ENCODE measurements at regions not wholly inside any gene's neighbourhood (a gene's known extent, or its start where the extent isn't known, plus 50 kb on each side); places are given as distances from the start of the nearest gene placed in this dataset.
"Not testable (repeated sequence)": the region's sequence is repeated elsewhere in the genome, so short reads cannot be mapped to it uniquely, and the experiment has no call there.

DNA sequence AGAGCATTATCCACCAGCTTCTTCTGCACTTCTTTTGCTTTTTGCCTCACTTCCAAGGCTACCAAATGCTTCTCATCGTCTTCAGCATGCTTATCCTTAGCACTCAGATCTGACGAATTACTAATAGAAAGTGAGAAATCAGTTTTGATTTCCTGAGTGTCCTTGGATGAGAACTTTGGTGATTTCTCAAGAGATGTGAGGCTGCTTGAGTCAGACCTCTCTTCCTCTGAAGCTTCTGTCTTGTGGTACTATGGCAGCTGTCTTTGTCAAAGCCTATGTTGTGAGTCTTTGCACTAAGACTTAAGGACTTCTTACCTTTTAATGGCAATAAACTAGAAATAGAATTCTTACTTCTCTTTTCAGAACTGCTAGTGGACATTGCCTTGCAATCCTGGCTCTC, 169.9 kb downstream of the CPE start:
- no peak for FAIRE-seq
- no peak for DNase-seq (ENCODE audit: low spot score)

DNA sequence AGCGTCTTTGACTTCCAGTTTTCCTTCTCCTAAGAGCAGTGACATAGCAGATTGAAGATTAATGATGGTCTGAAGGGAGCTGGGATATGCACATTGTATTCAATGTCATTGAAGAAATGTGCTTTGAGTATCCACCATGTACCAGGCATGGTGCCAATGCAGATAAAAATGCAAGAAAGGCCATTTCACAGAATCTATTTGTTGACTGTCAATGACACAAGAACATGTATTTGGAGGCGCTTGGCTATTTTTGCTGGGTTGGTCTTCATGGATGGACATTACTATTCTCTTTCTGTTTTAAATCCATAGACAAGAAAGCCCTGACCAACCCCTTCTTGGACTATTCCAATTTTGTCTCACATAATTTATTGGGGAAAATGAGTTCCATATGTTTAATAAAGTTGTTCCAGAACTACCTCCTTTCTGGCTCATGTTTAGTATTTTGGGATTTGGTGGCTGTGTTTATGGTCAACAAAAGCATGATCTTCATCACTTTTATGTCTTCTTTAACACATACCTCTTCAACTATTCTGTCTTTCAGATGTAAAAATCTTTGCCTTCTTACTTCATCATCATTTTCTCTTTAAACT, 174.5 kb downstream of the CPE start:
- FAIRE-seq (no peak), DNase-seq (ENCODE audit: low spot score) (no peak)

DNA sequence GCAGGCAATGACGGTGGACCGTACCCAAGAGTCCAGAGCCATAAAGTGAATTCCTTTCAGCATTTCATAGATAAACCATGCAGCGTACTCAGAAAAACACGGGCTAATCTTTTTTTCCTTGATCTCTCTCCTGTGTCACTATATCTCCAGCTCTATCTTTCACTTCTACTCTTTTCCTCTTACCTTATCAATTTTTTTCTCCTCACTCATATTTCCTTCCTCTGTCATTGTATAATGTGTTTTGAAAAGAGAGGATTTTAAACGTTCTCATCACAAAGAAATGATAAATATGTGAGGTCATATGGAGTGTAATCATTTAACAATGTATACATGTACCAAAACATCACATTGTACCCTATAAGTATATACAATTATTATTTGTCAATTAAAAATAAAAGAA, 176.5 kb downstream of the CPE start:
- no peak for FAIRE-seq
- DNase-seq (ENCODE audit: low spot score), result no peak

DNA sequence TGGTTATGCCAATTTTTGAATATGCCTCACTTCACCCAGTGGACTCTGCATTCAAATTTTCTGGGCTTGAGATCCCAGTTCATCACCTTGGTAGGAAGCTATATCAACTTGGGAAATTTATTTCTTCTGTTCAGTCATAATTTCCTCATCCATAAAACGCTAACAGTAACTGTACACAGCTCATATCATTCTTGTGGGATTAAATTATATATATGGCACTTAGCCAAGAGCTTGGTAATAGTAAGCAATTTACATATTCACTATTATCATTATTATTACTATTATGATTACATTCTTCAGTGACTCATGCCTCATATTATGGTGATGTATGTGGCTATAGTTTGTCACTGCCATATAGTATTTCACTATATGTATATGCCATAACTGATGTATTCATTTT, 177.6 kb downstream of the CPE start:
- no peak for FAIRE-seq
- no peak for DNase-seq (ENCODE audit: low spot score)

DNA sequence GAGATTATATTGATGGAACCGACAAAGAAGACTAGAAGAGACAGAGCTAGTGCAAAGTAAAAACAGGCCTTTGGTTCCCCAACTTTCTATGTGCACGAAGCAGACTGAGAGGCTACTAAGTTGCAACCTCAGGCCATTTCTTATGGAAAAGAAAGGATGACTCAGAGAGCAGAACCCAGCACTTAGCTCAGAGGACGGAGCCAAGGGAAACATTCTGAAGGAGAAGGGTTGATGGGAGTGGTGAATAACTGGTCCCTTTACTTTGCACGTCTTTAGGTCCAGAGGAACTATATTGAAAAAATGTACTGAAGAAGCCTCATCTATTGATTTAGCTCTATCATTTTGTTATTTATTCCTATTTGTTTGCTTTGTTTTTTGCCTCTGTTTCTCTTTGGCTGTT, 182.1 kb downstream of the CPE start:
- FAIRE-seq, result no peak

DNA sequence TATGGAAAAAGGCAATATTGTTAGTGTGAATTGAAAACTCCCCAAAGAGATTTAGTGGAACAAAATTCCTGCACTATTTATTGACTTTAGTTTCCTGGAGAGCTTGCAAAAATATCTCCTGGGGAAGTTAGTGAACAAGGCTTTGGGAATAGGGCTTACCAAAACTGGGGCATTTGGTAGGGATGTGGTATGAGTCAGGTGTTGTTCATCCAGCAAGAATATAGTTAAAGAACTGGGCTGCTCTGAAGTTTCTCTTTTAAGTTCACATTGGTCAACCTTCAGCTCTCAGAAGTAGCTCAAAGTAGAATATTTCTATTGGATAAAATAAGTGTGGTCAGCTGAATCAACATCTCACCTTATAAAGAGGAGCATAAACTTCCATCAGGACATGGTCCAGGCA, 185.0 kb downstream of the CPE start:
- FAIRE-seq, result no peak
- DNase-seq (ENCODE audit: low spot score), result no peak

More for the DNA sequence above, 182.1 kb downstream of the CPE start:
- no peak for DNase-seq (ENCODE audit: low spot score)

DNA sequence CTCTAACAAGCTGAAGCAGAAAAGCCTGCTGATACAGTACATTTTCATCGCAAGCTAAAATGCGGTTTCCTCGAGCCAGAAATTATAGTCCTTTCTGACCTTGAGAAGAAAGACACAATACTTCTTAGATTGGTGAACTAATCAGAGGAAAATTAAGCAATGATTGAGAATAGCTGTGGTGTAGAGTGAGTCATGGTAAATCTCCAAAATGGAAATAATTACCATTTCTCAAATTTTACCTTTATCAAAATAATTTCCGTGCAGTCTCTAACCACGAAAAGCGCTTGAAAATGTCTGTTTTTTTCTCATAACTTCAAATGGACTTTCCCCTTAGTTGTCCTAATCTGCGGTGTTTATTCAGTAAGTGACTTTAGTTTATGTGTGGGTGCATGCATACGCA, 190.2 kb downstream of the CPE start:
- DNase-seq (ENCODE audit: low spot score), result no peak
- FAIRE-seq, result no peak

DNA sequence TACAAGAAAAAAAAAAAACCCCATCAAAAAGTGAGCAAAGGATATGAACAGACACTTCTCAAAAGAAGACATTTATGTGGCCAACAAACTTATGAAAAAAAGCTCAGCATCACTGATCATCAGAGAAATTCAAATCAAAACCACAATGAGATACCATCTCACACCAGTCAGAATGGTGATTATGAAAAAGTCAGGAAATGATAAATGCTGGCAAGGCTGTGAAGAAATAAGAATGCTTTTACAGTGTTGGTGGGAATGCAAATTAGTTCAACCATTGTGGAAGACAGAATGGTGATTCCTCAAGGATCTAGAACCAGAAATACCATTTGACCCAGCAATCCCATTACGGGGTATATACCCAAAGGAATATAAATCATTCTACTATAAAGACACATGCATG, 192.7 kb downstream of the CPE start:
- not testable (repeated sequence) for FAIRE-seq; DNase-seq (ENCODE audit: low spot score)

DNA sequence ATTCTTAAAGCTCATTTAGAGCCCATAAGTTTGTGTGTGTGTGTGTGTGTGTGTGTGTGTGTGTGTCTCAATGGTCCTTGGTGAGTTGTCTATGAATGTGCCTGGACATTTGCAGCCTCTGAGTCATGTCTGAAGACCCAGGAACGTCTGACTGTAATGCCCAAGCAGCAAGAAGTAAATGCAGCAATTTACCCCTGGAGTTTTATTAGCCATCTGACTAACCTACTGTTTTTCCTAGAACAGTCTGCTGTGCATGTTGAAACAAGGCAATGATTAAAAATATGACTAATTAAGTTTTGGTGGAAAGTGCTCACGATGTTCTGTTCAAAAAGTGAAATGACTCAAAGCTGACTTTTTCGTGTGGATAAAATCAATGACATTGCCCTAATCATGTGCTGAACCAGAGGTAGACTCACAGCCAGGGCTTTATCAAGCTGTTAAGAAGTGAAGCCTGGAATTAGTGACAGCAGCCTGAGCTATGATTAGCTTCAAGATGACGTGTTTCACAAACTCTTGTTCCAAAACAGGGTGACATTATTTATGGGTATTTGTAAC, 201.6 kb downstream of the CPE start:
- FAIRE-seq (no peak), DNase-seq (ENCODE audit: low spot score) (peak; percentile 70)

DNA sequence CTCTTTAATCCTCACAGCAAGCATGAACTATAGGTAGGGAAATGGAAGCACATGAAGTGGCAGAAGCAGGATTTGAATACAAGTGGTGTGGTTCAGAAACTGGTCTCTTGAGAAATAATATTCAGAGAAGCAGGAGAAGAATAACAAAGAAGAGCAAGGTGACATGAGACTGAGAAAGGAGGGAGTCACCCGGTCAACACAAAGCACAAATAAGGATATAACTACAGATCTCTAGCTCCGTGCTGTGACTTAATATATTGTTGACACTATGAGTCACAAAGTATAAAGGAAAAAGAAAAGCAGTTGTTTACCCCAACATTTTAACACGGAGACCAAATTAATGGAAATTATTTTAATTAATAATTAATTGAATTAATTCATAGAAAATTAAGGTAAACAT, 204.5 kb downstream of the CPE start:
- FAIRE-seq, result no peak
- no peak for DNase-seq (ENCODE audit: low spot score)

DNA sequence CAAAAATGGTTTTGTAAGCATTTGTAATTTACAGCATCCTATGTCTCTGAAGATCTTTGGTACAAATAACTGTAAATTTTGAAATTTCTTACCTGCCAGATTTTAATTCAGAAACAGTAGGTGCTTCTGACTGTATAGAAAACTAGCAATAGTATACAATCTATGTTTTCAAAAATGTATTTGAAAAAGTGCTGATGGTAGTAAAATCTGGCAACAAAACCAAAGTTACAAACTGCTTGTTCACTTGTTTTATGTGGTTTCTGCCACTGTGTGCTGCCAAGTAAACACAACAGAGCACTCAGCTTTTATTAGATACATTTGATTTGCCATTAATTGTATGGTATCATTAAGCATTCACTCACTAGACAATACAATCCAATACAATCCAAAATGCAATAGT, 206.1 kb downstream of the CPE start:
- FAIRE-seq, result no peak
- no peak for DNase-seq (ENCODE audit: low spot score)

DNA sequence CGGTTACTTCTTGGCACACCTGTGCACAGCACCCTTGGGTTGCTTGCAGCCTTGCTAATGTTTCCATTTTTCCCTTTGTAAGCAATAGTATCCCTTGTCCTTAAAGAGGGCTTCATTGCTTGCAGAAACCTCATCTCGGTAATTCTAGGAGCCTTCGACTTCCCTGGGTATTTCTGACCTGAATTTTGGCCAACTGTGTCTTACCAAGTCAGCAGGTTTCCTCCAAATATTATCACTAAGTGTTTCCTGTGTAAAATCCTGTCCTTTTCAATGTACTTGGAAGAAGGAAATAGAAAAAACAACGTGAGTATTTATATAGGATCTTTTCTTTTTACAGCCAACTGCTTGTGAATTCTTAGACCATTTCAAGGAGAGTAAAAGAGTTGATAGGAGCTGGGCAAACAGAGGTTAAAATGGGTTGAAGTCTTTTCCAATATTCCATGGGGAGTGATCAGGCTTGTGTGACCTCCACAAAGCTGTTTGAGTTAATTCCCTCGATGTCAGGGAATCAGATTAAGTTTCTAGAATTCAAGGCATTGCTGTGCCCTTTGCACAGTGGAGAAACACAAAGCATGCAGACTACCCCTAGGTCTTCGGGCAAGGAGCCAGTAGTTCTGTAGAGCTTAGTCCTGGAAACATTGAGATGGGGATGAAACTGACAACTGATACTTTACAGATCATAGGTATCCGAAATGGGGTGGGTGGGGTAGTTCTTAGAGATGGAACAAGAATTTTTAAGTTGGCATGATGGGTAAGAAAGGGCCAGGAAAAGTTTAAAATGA, 209.9 kb downstream of the CPE start:
- DNase-seq (ENCODE audit: low spot score), result no peak
- FAIRE-seq, result no peak

DNA sequence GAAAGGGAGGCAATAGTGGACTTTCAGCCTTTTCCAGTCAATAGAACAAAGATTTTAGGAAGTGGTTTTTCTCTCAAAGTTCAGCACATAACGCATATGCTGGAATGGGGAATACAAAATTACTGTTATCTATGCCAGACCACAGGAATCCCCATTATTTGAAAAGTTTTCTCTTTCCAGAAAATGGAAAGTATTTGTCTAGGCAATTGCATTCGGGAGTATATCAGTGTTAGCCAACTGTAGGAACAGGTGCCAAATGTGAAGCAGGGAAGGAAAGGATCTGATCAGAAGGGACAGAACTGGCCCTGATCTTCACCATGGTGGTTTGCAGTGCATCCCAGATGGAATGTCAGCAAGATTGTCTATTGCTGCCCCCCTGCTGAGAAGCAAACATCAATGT, 213.6 kb downstream of the CPE start:
- DNase-seq (ENCODE audit: low spot score) (no peak), FAIRE-seq (no peak)

DNA sequence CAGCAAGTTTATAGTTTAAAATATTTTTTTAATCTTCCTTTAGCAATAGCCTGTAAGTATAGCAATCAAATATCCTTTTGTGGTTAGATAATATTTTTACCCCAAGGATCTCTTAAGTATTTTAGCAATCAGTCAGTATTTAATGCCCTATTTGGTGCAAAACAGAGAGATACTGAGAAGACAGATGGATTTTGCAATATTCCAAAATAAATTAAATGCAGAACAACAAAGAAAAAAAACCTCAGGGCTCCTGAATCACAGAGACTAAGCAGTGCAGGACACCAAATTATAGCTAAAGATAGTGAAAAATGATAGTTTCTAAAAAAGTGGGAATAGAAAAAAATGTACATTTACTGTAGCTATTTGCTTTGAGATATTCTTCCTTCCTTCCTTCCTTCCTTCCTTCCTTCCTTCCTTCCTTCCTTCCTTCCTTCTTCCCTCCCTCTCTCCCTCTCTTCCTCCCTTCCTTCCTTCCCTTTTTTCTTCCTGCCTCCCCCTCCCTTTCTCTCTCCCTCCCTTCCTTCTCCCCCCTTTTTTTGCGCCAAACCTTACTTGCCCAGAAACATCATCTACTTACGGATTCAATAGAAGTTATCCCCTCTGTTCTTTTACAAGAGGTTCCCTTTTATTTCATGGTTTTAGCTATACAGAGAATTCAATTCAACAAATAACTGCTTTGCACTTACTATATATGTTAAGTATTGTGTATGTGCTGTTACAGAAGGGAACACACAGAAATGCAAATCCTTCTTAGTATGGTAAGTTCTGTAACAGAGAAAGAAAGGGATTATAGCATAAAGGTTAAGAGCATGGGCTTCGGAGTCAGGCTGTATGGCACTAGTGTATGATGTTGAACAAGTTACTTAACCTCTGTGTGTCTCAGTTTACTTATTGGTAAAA, 219.0 kb downstream of the CPE start:
- FAIRE-seq (no peak), DNase-seq (ENCODE audit: low spot score) (no peak)

DNA sequence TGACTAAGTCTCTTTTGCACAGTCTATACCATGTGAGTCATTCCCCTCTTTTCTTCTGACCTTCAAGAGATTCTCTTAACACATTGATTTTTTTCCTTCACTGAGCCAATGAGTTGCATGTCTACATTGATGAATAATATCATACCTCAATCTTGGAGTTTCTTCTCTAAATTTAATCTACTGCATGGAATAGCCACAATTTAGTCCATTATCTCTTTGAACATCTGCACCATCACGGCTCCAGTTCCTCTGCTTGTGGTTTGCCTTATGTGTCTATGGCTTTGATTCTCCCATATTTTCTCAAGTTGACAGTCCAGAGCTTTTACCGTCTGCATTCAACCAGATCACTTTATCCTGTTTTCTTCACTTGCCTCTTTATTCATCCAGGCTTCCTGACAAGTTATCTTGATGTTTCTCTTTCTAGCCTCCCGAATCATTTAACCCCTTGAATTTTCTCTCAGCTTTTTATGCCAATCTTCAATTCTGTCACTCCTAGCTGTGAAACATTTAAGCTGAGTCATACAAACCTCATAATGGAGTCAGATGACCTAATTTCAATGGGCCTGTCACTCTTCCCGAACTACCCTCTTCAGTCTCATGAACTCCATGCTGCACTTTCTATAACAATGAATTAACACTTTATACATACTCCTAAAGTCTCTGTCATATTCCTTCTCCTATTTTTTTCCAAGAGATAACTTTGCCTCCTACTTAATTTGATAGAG, 222.3 kb downstream of the CPE start:
- FAIRE-seq, result no peak
- DNase-seq (ENCODE audit: low spot score), result no peak

DNA sequence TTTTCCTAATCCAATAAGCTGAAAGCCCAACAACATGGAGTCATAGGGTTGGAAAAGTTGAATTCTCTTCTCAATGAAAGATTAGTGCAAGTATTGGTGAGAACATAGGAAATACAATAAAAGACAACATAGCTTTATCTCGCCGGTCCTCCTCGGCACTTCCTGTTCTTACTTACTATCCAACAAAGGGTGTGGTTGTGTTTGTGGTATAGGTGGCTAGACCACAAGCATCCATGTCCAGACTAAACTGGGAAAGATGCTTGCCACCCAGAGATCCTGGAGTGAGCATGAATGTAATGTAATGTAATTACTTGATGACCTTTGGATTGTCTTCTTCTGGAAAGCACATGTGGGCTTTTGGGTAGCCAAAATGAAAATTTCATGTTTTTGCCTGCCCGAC, 223.8 kb downstream of the CPE start:
- no peak for FAIRE-seq
- peak; percentile 11 for DNase-seq (ENCODE audit: low spot score)

DNA sequence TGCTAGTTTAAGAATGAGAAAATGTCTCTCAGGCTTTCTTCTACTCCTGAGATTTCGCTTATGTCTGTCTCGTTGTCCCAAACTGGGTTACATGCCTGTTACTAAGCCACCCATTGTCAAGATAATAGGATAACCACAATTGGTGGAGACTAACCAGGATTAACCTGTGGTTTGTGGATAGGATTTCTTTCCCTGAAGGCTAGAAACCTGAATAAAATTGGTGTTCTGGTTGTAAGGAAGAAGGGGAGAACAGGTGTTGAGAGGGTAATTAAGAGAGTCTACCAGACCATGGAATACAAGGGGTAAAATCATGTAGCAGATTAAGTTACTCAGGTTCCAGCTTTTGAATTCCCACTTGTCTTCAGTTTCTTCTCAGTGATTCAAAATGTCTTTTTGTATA, 225.4 kb downstream of the CPE start:
- DNase-seq (ENCODE audit: low spot score) (no peak), FAIRE-seq (no peak)

DNA sequence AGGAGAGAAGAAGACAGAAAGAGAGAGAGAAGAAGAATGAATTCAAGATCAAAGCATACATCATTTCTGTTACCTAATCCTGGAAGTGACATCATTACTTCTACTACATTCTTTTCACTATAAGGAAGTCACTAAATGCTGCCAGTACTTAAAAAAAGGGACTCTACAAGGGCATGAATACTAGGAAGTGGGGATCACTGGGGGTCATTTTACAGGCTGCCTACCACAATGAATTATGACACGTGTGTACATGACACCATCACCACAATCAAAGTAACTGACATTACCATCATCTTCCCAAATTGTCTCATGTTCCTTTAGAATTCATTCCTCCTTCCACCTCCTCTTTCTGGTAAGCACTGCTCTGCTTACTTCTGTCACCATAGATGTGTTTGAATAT, 227.0 kb downstream of the CPE start:
- FAIRE-seq, result no peak
- no peak for DNase-seq (ENCODE audit: low spot score)

DNA sequence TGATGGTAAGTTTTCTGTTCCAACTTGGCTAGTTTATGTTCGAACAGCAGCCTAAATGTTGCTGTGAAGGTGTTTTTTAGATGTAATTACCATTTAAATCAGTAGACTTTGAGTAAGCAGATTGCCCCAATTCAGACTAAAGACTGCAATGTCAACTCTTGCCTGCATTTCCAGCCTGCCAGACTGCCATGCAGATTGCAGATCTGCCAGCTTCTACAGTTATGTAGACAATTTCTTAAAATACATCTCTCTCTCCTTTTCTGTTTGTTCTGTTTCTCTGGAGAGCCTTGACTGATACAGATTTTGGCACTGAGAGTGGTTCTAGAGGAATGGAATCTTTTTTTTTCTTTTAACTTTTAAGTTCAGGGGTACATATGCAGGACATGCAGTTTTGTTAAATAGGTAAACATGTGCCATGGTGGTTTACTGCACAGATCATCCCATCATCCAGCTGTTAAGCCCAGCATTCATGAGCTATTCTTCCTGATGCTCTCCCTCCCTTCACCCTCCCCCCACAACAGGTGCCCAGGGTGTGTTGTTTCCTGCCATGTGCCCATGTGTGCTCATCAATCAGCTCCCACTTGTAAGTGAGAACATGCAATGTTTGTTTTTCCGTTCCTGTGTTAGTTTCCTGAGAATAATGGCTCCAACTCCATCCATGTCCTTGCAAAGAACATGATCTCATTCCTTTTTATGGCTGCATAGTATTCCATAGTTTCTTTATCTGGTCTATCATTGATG, 227.8 kb downstream of the CPE start:
- FAIRE-seq (no peak), DNase-seq (ENCODE audit: low spot score) (no peak)

DNA sequence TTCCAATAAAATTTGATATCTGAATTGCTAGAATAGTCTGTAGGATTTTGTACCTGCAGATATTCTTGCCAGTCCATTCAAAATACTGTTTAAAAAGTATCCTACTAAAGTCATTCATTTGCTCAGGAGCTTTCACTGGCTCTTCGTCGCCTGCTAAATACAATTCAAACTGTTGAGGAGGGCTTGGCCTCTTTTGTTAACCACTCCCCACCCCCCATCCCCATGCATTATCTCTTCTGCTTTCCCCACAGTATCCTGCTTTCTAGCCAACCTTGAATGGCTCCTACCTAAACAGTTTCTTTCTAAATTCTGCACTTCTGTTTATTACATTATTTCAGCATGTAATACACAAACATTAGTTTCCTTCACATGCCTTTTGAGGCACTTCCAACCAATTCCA, 230.8 kb downstream of the CPE start:
- no peak for DNase-seq (ENCODE audit: low spot score)
- FAIRE-seq, result no peak

Measured in urothelium cell line (cell line).